Bronchial epithelial cell (primary cell): ENCODE measurements at regions not wholly inside any gene's neighbourhood (a gene's known extent, or its start where the extent isn't known, plus 50 kb on each side); places are given as distances from the start of the nearest gene placed in this dataset.

Source experiments
- DNase-seq: peaks from one replicate; pipeline ENCODE4 v3.0.0-alpha.2; 2010; ENCODE audit warnings: low read depth
- FAIRE-seq: peaks from 2 replicates; lab custom pipeline; 2011; peaks lifted over from hg19 to GRCh38; lab: Jason Lieb, UNC
- H3K27me3 ChIP-seq: 2 replicates; pipeline ENCODE4 v1.5.1; 2011; ENCODE audit warnings: low read length; ENCODE audit not compliant: control insufficient read depth, insufficient read depth
- H3K36me3 ChIP-seq: 2 replicates; pipeline ENCODE4 v1.5.1; 2011; ENCODE audit warnings: low read length; ENCODE audit not compliant: control insufficient read depth, insufficient read depth
- H3K4me3 ChIP-seq: 2 replicates; pipeline ENCODE4 v1.5.1; 2011; ENCODE audit warnings: mild to moderate bottlenecking, low read depth, low read length, control low read depth
- CTCF ChIP-seq: IDR thresholded peaks from 2 replicates; pipeline ENCODE4 v1.5.1; 2011; ENCODE audit warnings: mild to moderate bottlenecking, moderate library complexity, low read length, control low read depth, inconsistent platforms; ENCODE audit not compliant: insufficient read depth, severe bottlenecking

- Histone ChIP-seq H3K27me3 (no peaks in the 10 kb centered on the region), H3K4me3 (no peak overlapping the region), H3K36me3 (no peaks in the 10 kb centered on the region)
- DNase-seq, result no peak
- TF ChIP-seq CTCF, result no peak
- peak; percentile 32 for FAIRE-seq
Observed at GRCh38 chr16:54482892-54483574, 196.4 kb upstream of the IRX3 start.

GRCh38 chr16:54480429-54480828 is 193.8 kb upstream of the IRX3 start:
- Histone ChIP-seq H3K36me3 (no peaks in the 10 kb centered on the region), H3K4me3 (no peak overlapping the region), H3K27me3 (no peaks in the 10 kb centered on the region)
- no peak for FAIRE-seq
- TF ChIP-seq CTCF, result no peak
- no peak for DNase-seq

- H3K36me3 ChIP-seq, result no peaks in the 10 kb centered on the region
- no peaks in the 10 kb centered on the region for H3K27me3 ChIP-seq
- DNase-seq (no peak), FAIRE-seq (no peak)
- no peak overlapping the region for H3K4me3 ChIP-seq
- TF ChIP-seq CTCF, result no peak
Observed at GRCh38 chr16:54479546-54479945, 193.0 kb upstream of the IRX3 start.

GRCh38 chr16:54477714-54478113 is 191.1 kb upstream of the IRX3 start:
- TF ChIP-seq CTCF, result no peak
- no peak for FAIRE-seq
- no peaks in the 10 kb centered on the region for H3K36me3 ChIP-seq
- no peaks in the 10 kb centered on the region for H3K27me3 ChIP-seq
- DNase-seq, result no peak
- H3K4me3 ChIP-seq, result no peak overlapping the region

GRCh38 chr16:54475019-54475601 is 188.5 kb upstream of the IRX3 start:
- no peak for DNase-seq
- FAIRE-seq, result no peak
- no peaks in the 10 kb centered on the region for H3K36me3 ChIP-seq
- no peaks in the 10 kb centered on the region for H3K27me3 ChIP-seq
- H3K4me3 ChIP-seq, result no peak overlapping the region
- TF ChIP-seq CTCF, result no peak
